ENCODE measurements at regions not wholly inside any gene's neighbourhood (a gene's known extent, or its start where the extent isn't known, plus 50 kb on each side); places are given as distances from the start of the nearest gene placed in this dataset.

GRCh38 chr9:23573800-23574199 lies 252.2 kb downstream of the ELAVL2 start:
- no peak overlapping the region for H3K4me3 ChIP-seq (ENCODE audit: low read depth, low read length)
- TF ChIP-seq CTCF (conservative IDR thresholded peaks at IDR 0.05; ENCODE audit: low read depth, low read length), result no peak
- no peak for DNase-seq (ENCODE audit: low read depth)

GRCh38 chr9:23577611-23578010 lies 248.4 kb downstream of the ELAVL2 start:
- no peak for DNase-seq (ENCODE audit: low read depth)
- no peak for TF ChIP-seq CTCF (conservative IDR thresholded peaks at IDR 0.05; ENCODE audit: low read depth, low read length)
- H3K4me3 ChIP-seq (ENCODE audit: low read depth, low read length), result no peak overlapping the region

GRCh38 chr9:23581931-23582330 lies 244.1 kb downstream of the ELAVL2 start:
- no peak for DNase-seq (ENCODE audit: low read depth)
- no peak for TF ChIP-seq CTCF (conservative IDR thresholded peaks at IDR 0.05; ENCODE audit: low read depth, low read length)
- no peak overlapping the region for H3K4me3 ChIP-seq (ENCODE audit: low read depth, low read length)

GRCh38 chr9:23582836-23583235 lies 243.2 kb downstream of the ELAVL2 start:
- no peak overlapping the region for H3K4me3 ChIP-seq (ENCODE audit: low read depth, low read length)
- DNase-seq (ENCODE audit: low read depth), result no peak
- TF ChIP-seq CTCF (conservative IDR thresholded peaks at IDR 0.05; ENCODE audit: low read depth, low read length), result no peak

- TF ChIP-seq CTCF (conservative IDR thresholded peaks at IDR 0.05; ENCODE audit: low read depth, low read length), result no peak
- H3K4me3 ChIP-seq (ENCODE audit: low read depth, low read length), result no peak overlapping the region
- no peak for DNase-seq (ENCODE audit: low read depth)
Measured at GRCh38 chr9:23586906-23587305, 239.1 kb downstream of the ELAVL2 start.

GRCh38 chr9:23587433-23587832 lies 238.6 kb downstream of the ELAVL2 start:
- DNase-seq (ENCODE audit: low read depth), result no peak
- no peak for TF ChIP-seq CTCF (conservative IDR thresholded peaks at IDR 0.05; ENCODE audit: low read depth, low read length)
- H3K4me3 ChIP-seq (ENCODE audit: low read depth, low read length), result no peak overlapping the region

- no peak overlapping the region for H3K4me3 ChIP-seq (ENCODE audit: low read depth, low read length)
- DNase-seq (ENCODE audit: low read depth), result no peak
- no peak for TF ChIP-seq CTCF (conservative IDR thresholded peaks at IDR 0.05; ENCODE audit: low read depth, low read length)
Measured at GRCh38 chr9:23587903-23588302, 238.1 kb downstream of the ELAVL2 start.
